GM23248 (cell line): ENCODE measurements at regions not wholly inside any gene's neighbourhood (a gene's known extent, or its start where the extent isn't known, plus 50 kb on each side); places are given as distances from the start of the nearest gene placed in this dataset.

ENCODE experiments used
- DNase-seq: peaks from one replicate; pipeline ENCODE4 v3.0.0-alpha.2; 2015
- H2AFZ ChIP-seq: fragments of 200-600 bp; sonication (generic); 2 replicates; pipeline ENCODE4 v1.6.1; 2016; ENCODE audit warnings: antibody characterized with exemption
- H3F3A ChIP-seq: fragments of 200-600 bp; sonication (generic); 2 replicates; pipeline ENCODE4 v1.6.1; 2016; ENCODE audit warnings: mild to moderate bottlenecking, antibody characterized with exemption, mixed run types; ENCODE audit not compliant: insufficient read depth
- H3K27ac ChIP-seq: fragments of 200-600 bp; sonication (generic); 2 replicates; pipeline ENCODE4 v1.5.1; 2016; ENCODE audit warnings: mild to moderate bottlenecking
- H3K27me3 ChIP-seq: fragments of 200-600 bp; sonication (generic); replicated peaks from 2 replicates; pipeline ENCODE4 v1.6.1; 2016; ENCODE audit warnings: mild to moderate bottlenecking; ENCODE audit not compliant: insufficient read depth
- H3K36me3 ChIP-seq: fragments of 200-600 bp; sonication (generic); 2 replicates; pipeline ENCODE4 v1.6.1; 2016; ENCODE audit warnings: low read depth, mild to moderate bottlenecking
- H3K4me1 ChIP-seq: fragments of 200-600 bp; sonication (generic); 2 replicates; pipeline ENCODE4 v1.6.1; 2016; ENCODE audit warnings: mild to moderate bottlenecking; ENCODE audit not compliant: insufficient read depth
- H3K4me2 ChIP-seq: fragments of 200-600 bp; sonication (generic); one replicate; pipeline ENCODE4 v1.6.1; 2016; ENCODE audit warnings: mild to moderate bottlenecking; ENCODE audit not compliant: unreplicated experiment
- H3K4me3 ChIP-seq: fragments of 200-600 bp; sonication (generic); 2 replicates; pipeline ENCODE4 v1.5.1; 2016; ENCODE audit warnings: mild to moderate bottlenecking
- H3K79me2 ChIP-seq: fragments of 200-600 bp; sonication (generic); 2 replicates; pipeline ENCODE4 v1.6.1; 2016; ENCODE audit warnings: mild to moderate bottlenecking; ENCODE audit not compliant: insufficient read depth
- H3K9ac ChIP-seq: fragments of 200-600 bp; sonication (generic); 2 replicates; pipeline ENCODE4 v1.6.1; 2016; ENCODE audit warnings: mild to moderate bottlenecking
- H3K9me2 ChIP-seq: fragments of 200-600 bp; sonication (generic); 2 replicates; pipeline ENCODE4 v1.6.1; 2016; ENCODE audit warnings: mixed run types, mild to moderate bottlenecking, moderate library complexity; ENCODE audit not compliant: insufficient read depth
- H3K9me3 ChIP-seq: fragments of 200-600 bp; sonication (generic); one replicate; pipeline ENCODE4 v1.6.1; 2017; ENCODE audit warnings: low read depth
- H4K20me1 ChIP-seq: fragments of 200-600 bp; sonication (generic); 2 replicates; pipeline ENCODE4 v1.6.0; 2016; ENCODE audit not compliant: insufficient read depth
- EZH2 ChIP-seq: fragments of 200-600 bp; sonication (generic); IDR thresholded peaks from 2 replicates; pipeline ENCODE4 v1.6.1; 2018; ENCODE audit warnings: antibody characterized with exemption, mild to moderate bottlenecking; ENCODE audit not compliant: insufficient read depth, poor library complexity, severe bottlenecking
- EZH2phosphoT487 ChIP-seq: fragments of 200-600 bp; sonication (generic); IDR thresholded peaks from 2 replicates; pipeline ENCODE4 v1.6.1; 2018; ENCODE audit warnings: antibody characterized with exemption, moderate library complexity, mild to moderate bottlenecking, low read depth; ENCODE audit not compliant: insufficient read depth
- WGBS, 2 experiments: methylation state at CpG; one replicate each; pipeline ENCODE4 v1.1.6; 2015 to 2017; ENCODE audit warnings: low lambda C conversion rate in 2 of 2, low coverage in 1 of 2; ENCODE audit errors: missing lambda C conversion rate in 2 of 2; 5-methylcytosine and 5-hydroxymethylcytosine counted together
- in situ Hi-C: fragments of 300-500 bp; cut with MboI; formaldehyde crosslinking; loops from 2 replicates; pipeline ENCODE4 v1.15.0; 2020

- 64 to 68% methylated on average over 5 of the region's 5 CpGs for WGBS, 2 experiments
- TF ChIP-seq EZH2, result no peak
- TF ChIP-seq EZH2phosphoT487, result no peak
- H3K27me3 ChIP-seq, result peaks cover 20% of the 10 kb centered on the region
- in situ Hi-C loops, result no loop called here
- H3K79me2 ChIP-seq, result no peaks in the 10 kb centered on the region
- H3K27ac ChIP-seq, result no peak overlapping the region
- no peaks in the 10 kb centered on the region for H4K20me1 ChIP-seq
- no peak overlapping the region for H2AFZ ChIP-seq
- no peak overlapping the region for H3K9ac ChIP-seq
- H3K4me2 ChIP-seq, result no peak overlapping the region
- H3K9me3 ChIP-seq, result peaks cover 5% of the 10 kb centered on the region
- H3K4me1 ChIP-seq, result no peaks in the 10 kb centered on the region
- no peak for DNase-seq
- no peak overlapping the region for H3K4me3 ChIP-seq
- no peaks in the 10 kb centered on the region for H3K36me3 ChIP-seq
- no peaks in the 10 kb centered on the region for H3K9me2 ChIP-seq
- no peaks in the 10 kb centered on the region for H3F3A ChIP-seq
These were observed 198.5 kb downstream of the SOD2 start for GRCh38 chr6:159494586-159494972.

- H4K20me1 ChIP-seq, result no peaks in the 10 kb centered on the region
- no peaks in the 10 kb centered on the region for H3K79me2 ChIP-seq
- no peaks in the 10 kb centered on the region for H3K36me3 ChIP-seq
- peaks cover 23% of the 10 kb centered on the region for H3K27me3 ChIP-seq
- H3K4me3 ChIP-seq, result no peak overlapping the region
- in situ Hi-C loops, result no loop called here
- no peaks in the 10 kb centered on the region for H3K9me2 ChIP-seq
- peak; percentile 18 for DNase-seq
- H3F3A ChIP-seq, result no peaks in the 10 kb centered on the region
- TF ChIP-seq EZH2 (no peak), EZH2phosphoT487 (no peak)
- no peak overlapping the region for H3K4me2 ChIP-seq
- no peak overlapping the region for H3K27ac ChIP-seq
- H3K4me1 ChIP-seq, result no peaks in the 10 kb centered on the region
- H2AFZ ChIP-seq, result no peak overlapping the region
- H3K9ac ChIP-seq, result no peak overlapping the region
- H3K9me3 ChIP-seq, result peaks cover 5% of the 10 kb centered on the region
- WGBS, 2 experiments, result 31 to 38% methylated on average over 5 of the region's 5 CpGs
These were observed 199.0 kb downstream of the SOD2 start for GRCh38 chr6:159493898-159494585.

- Histone ChIP-seq H3F3A (no peaks in the 10 kb centered on the region), H3K4me2 (no peak overlapping the region), H2AFZ (no peak overlapping the region), H3K4me1 (no peaks in the 10 kb centered on the region), H3K9me2 (no peaks in the 10 kb centered on the region), H3K27me3 (peaks cover 30% of the 10 kb centered on the region), H3K36me3 (no peaks in the 10 kb centered on the region), H3K27ac (no peak overlapping the region), H3K9ac (no peak overlapping the region), H3K79me2 (no peaks in the 10 kb centered on the region), H3K9me3 (peaks cover 5% of the 10 kb centered on the region), H3K4me3 (no peak overlapping the region), H4K20me1 (no peaks in the 10 kb centered on the region)
- TF ChIP-seq EZH2phosphoT487, result no peak
- no peak for TF ChIP-seq EZH2
- in situ Hi-C loops, result no loop called here
- no peak for DNase-seq
- 56 to 61% methylated on average over 12 to 15 of the region's 15 CpGs for WGBS, 2 experiments
These were observed 199.7 kb downstream of the SOD2 start for GRCh38 chr6:159493231-159493897.

- Histone ChIP-seq H3K9me2 (no peaks in the 10 kb centered on the region), H3K79me2 (no peaks in the 10 kb centered on the region), H3K36me3 (no peaks in the 10 kb centered on the region), H3K27me3 (peaks cover 37% of the 10 kb centered on the region), H3K9me3 (no peaks in the 10 kb centered on the region), H2AFZ (no peak overlapping the region), H3K4me3 (no peak overlapping the region), H4K20me1 (no peaks in the 10 kb centered on the region), H3K4me2 (no peak overlapping the region), H3K27ac (no peak overlapping the region), H3F3A (no peaks in the 10 kb centered on the region), H3K9ac (no peak overlapping the region), H3K4me1 (no peaks in the 10 kb centered on the region)
- no peak for TF ChIP-seq EZH2
- no peak for TF ChIP-seq EZH2phosphoT487
- in situ Hi-C loops, result no loop called here
- WGBS, 2 experiments, result 2 to 6% methylated on average over 6 of the region's 6 CpGs
- DNase-seq, result peak; percentile 37
These were observed 202.6 kb downstream of the SOD2 start for GRCh38 chr6:159490298-159490937.
